ENCODE measurements at regions not wholly inside any gene's neighbourhood (a gene's known extent, or its start where the extent isn't known, plus 50 kb on each side); places are given as distances from the start of the nearest gene placed in this dataset.
A peak's percentile ranks its signal among the peaks of the same experiment; 100 is the strongest.

GRCh38 chr5:54772231-54772630 lies 213.2 kb downstream of the ESM1 start:
- Mint-ChIP-seq H3K27ac (no peak overlapping the region), H3K4me3 (no peak overlapping the region)
- no peak for DNase-seq (ENCODE audit: low spot score)

GRCh38 chr5:54769746-54770145 lies 215.6 kb downstream of the ESM1 start:
- H3K36me3 Mint-ChIP-seq (ENCODE audit: low read depth): no peaks in the 10 kb centered on the region
- H3K27ac Mint-ChIP-seq: no peak overlapping the region
- no peak overlapping the region for H3K4me3 Mint-ChIP-seq
- peaks cover 44% of the 10 kb centered on the region for H3K27me3 Mint-ChIP-seq (ENCODE audit: low read depth)
- DNase-seq (ENCODE audit: low spot score): no peak
- no peaks in the 10 kb centered on the region for H3K9me3 Mint-ChIP-seq
- H3K4me1 Mint-ChIP-seq (ENCODE audit: low read depth): peaks cover 2% of the 10 kb centered on the region

More at GRCh38 chr5:54772231-54772630, 213.2 kb downstream of the ESM1 start:
- H3K36me3 Mint-ChIP-seq (ENCODE audit: low read depth): no peaks in the 10 kb centered on the region
- H3K9me3 Mint-ChIP-seq: no peaks in the 10 kb centered on the region
- H3K4me1 Mint-ChIP-seq (ENCODE audit: low read depth): peaks cover 5% of the 10 kb centered on the region
- H3K27me3 Mint-ChIP-seq (ENCODE audit: low read depth): peaks cover 57% of the 10 kb centered on the region

- no peak overlapping the region for H3K27ac Mint-ChIP-seq
- no peaks in the 10 kb centered on the region for H3K9me3 Mint-ChIP-seq
- H3K27me3 Mint-ChIP-seq (ENCODE audit: low read depth): peaks cover 39% of the 10 kb centered on the region
- DNase-seq (ENCODE audit: low spot score): no peak
- no peaks in the 10 kb centered on the region for H3K36me3 Mint-ChIP-seq (ENCODE audit: low read depth)
- no peak overlapping the region for H3K4me3 Mint-ChIP-seq
- H3K4me1 Mint-ChIP-seq (ENCODE audit: low read depth): peaks cover 2% of the 10 kb centered on the region
Measured at GRCh38 chr5:54769072-54769471, 216.3 kb downstream of the ESM1 start.

GRCh38 chr5:54766748-54767147 lies 218.6 kb downstream of the ESM1 start:
- H3K27me3 Mint-ChIP-seq (ENCODE audit: low read depth): peaks cover 35% of the 10 kb centered on the region
- no peak overlapping the region for H3K4me3 Mint-ChIP-seq
- H3K9me3 Mint-ChIP-seq: no peaks in the 10 kb centered on the region
- H3K36me3 Mint-ChIP-seq (ENCODE audit: low read depth): no peaks in the 10 kb centered on the region
- no peak overlapping the region for H3K27ac Mint-ChIP-seq
- DNase-seq (ENCODE audit: low spot score): no peak
- H3K4me1 Mint-ChIP-seq (ENCODE audit: low read depth): peaks cover 2% of the 10 kb centered on the region

GRCh38 chr5:54765165-54766028 lies 220.0 kb downstream of the ESM1 start:
- H3K4me3 Mint-ChIP-seq: no peak overlapping the region
- no peaks in the 10 kb centered on the region for H3K9me3 Mint-ChIP-seq
- H3K27me3 Mint-ChIP-seq (ENCODE audit: low read depth): peaks cover 36% of the 10 kb centered on the region
- no peaks in the 10 kb centered on the region for H3K36me3 Mint-ChIP-seq (ENCODE audit: low read depth)
- H3K27ac Mint-ChIP-seq: no peak overlapping the region
- peaks cover 5% of the 10 kb centered on the region for H3K4me1 Mint-ChIP-seq (ENCODE audit: low read depth)
- DNase-seq (ENCODE audit: low spot score): no peak

GRCh38 chr5:54764102-54765090 lies 221.0 kb downstream of the ESM1 start:
- Mint-ChIP-seq H3K36me3 (ENCODE audit: low read depth) (no peaks in the 10 kb centered on the region), H3K9me3 (no peaks in the 10 kb centered on the region), H3K27ac (no peak overlapping the region), H3K27me3 (ENCODE audit: low read depth) (peaks cover 32% of the 10 kb centered on the region), H3K4me3 (no peak overlapping the region), H3K4me1 (ENCODE audit: low read depth) (peaks cover 5% of the 10 kb centered on the region)
- DNase-seq (ENCODE audit: low spot score): no peak

GRCh38 chr5:54761213-54761701 lies 224.1 kb downstream of the ESM1 start:
- no peaks in the 10 kb centered on the region for H3K36me3 Mint-ChIP-seq (ENCODE audit: low read depth)

GRCh38 chr5:54760182-54760935 lies 225.0 kb downstream of the ESM1 start:
- Mint-ChIP-seq H3K27me3 (ENCODE audit: low read depth) (peaks cover 19% of the 10 kb centered on the region), H3K36me3 (ENCODE audit: low read depth) (peaks cover 6% of the 10 kb centered on the region), H3K4me3 (no peak overlapping the region), H3K4me1 (ENCODE audit: low read depth) (peaks cover 20% of the 10 kb centered on the region), H3K9me3 (peaks cover 10% of the 10 kb centered on the region), H3K27ac (no peak overlapping the region)
- no peak for DNase-seq (ENCODE audit: low spot score)

More at GRCh38 chr5:54761213-54761701, 224.1 kb downstream of the ESM1 start:
- DNase-seq (ENCODE audit: low spot score): no peak
- Mint-ChIP-seq H3K27ac (no peak overlapping the region), H3K4me1 (ENCODE audit: low read depth) (peaks cover 12% of the 10 kb centered on the region), H3K4me3 (no peak overlapping the region), H3K9me3 (peaks cover 2% of the 10 kb centered on the region), H3K27me3 (ENCODE audit: low read depth) (peaks cover 22% of the 10 kb centered on the region)

- H3K36me3 Mint-ChIP-seq (ENCODE audit: low read depth): peaks cover 8% of the 10 kb centered on the region
- no peak overlapping the region for H3K4me3 Mint-ChIP-seq
- peaks cover 28% of the 10 kb centered on the region for H3K4me1 Mint-ChIP-seq (ENCODE audit: low read depth)
- H3K27ac Mint-ChIP-seq: no peak overlapping the region
- DNase-seq (ENCODE audit: low spot score): no peak
- H3K9me3 Mint-ChIP-seq: peaks cover 10% of the 10 kb centered on the region
- peaks cover 17% of the 10 kb centered on the region for H3K27me3 Mint-ChIP-seq (ENCODE audit: low read depth)
Measured at GRCh38 chr5:54758038-54758437, 227.4 kb downstream of the ESM1 start.

- H3K27ac Mint-ChIP-seq: no peak overlapping the region
- peaks cover 33% of the 10 kb centered on the region for H3K4me1 Mint-ChIP-seq (ENCODE audit: low read depth)
- H3K27me3 Mint-ChIP-seq (ENCODE audit: low read depth): peaks cover 15% of the 10 kb centered on the region
- no peak for DNase-seq (ENCODE audit: low spot score)
- H3K4me3 Mint-ChIP-seq: no peak overlapping the region
- peaks cover 12% of the 10 kb centered on the region for H3K36me3 Mint-ChIP-seq (ENCODE audit: low read depth)
- peaks cover 14% of the 10 kb centered on the region for H3K9me3 Mint-ChIP-seq
Measured at GRCh38 chr5:54757541-54757940, 227.9 kb downstream of the ESM1 start.

GRCh38 chr5:54756796-54757402 lies 228.5 kb downstream of the ESM1 start:
- Mint-ChIP-seq H3K36me3 (ENCODE audit: low read depth) (peaks cover 12% of the 10 kb centered on the region), H3K27me3 (ENCODE audit: low read depth) (peaks cover 15% of the 10 kb centered on the region), H3K9me3 (peaks cover 14% of the 10 kb centered on the region), H3K4me1 (ENCODE audit: low read depth) (peaks cover 33% of the 10 kb centered on the region), H3K4me3 (no peak overlapping the region), H3K27ac (no peak overlapping the region)
- DNase-seq (ENCODE audit: low spot score): no peak

GRCh38 chr5:54756301-54756700 lies 229.1 kb downstream of the ESM1 start:
- H3K4me3 Mint-ChIP-seq: peak overlapping the region; percentile 40
- peak overlapping the region; percentile 26 for H3K27ac Mint-ChIP-seq
- H3K36me3 Mint-ChIP-seq (ENCODE audit: low read depth): peaks cover 14% of the 10 kb centered on the region
- peaks cover 9% of the 10 kb centered on the region for H3K27me3 Mint-ChIP-seq (ENCODE audit: low read depth)
- no peak for DNase-seq (ENCODE audit: low spot score)
- H3K4me1 Mint-ChIP-seq (ENCODE audit: low read depth): peaks cover 33% of the 10 kb centered on the region
- peaks cover 16% of the 10 kb centered on the region for H3K9me3 Mint-ChIP-seq

- H3K4me1 Mint-ChIP-seq (ENCODE audit: low read depth): peaks cover 29% of the 10 kb centered on the region
- H3K9me3 Mint-ChIP-seq: peaks cover 19% of the 10 kb centered on the region
- peaks cover 4% of the 10 kb centered on the region for H3K27me3 Mint-ChIP-seq (ENCODE audit: low read depth)
- no peak overlapping the region for H3K4me3 Mint-ChIP-seq
- peaks cover 18% of the 10 kb centered on the region for H3K36me3 Mint-ChIP-seq (ENCODE audit: low read depth)
- DNase-seq (ENCODE audit: low spot score): no peak
- no peak overlapping the region for H3K27ac Mint-ChIP-seq
Measured at GRCh38 chr5:54754878-54755277, 230.5 kb downstream of the ESM1 start.

Data from T-helper 2 cell treated with Interferon-gamma antibody and Interleukin-4, amounts not matched to agents 5 μg/mL and 100 μg/mL, for 36 hours (primary cell).